Hematopoietic multipotent progenitor cell treated with erythropoietin and hydrocortisone succinate and interleukin-3 and kit ligand, for 6 days (in vitro differentiated cells): ENCODE measurements at regions not wholly inside any gene's neighbourhood (a gene's known extent, or its start where the extent isn't known, plus 50 kb on each side); places are given as distances from the start of the nearest gene placed in this dataset.

Experiments used
- DNase-seq: peaks from one replicate; pipeline ENCODE4 v3.0.0-alpha.2; 2015

DNA sequence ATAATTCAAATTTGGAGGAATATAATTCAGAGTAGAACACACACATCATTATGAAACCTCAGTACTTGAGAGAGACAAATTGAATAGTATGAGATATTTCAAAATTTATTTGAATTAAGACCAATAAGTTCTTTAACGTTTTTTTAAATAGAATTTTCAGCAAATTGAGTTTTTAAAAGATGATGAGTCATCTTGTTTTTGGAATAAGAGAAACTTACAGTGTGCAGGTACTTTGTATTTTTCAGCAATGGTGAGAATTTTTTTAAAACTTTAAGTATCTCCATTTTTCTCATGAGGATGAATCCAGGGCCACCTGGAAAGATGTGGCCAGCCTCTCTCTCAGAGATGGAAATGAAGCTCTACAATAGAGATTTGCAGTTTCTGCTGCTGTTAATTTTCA is 1015.0 kb upstream of the TENM4 start:
- DNase-seq: no peak

DNA sequence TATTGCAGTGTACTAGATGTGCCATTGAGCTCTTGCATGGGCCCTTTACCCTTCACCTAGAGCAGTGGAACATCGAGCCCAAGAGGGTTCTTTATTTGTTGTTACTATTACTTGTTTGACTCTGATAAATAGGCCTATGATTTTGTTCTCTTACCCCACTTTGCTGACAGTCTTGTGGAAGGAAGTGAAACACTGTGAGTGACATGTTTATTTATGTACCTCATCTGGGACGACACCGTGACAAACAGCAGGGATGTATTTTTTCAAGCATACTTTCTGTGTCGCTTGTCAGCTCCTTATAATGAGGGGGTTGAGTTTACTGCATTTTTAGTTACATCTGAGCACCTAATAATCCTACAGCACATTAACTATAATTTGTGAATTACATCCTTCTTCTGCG is 1010.3 kb upstream of the TENM4 start:
- no peak for DNase-seq

DNA sequence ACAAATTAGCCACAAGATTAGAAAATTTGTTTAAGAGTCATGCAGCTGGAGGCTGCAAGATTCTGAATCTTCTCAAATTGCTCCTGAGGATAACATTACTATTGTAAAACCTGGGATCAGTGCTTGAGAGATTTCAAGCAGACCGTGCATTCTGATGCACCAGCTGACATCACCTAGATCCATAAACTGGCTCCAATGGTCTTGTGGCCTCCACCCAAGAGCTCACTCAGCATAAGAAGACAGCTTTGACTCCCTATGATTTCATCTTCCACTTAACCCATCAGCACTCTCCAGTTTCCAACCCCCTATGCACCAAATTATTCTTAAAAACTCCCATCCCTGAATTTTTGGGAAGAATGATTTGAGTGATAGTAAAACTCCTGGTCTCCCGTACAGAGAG is 1007.9 kb upstream of the TENM4 start:
- DNase-seq: no peak

DNA sequence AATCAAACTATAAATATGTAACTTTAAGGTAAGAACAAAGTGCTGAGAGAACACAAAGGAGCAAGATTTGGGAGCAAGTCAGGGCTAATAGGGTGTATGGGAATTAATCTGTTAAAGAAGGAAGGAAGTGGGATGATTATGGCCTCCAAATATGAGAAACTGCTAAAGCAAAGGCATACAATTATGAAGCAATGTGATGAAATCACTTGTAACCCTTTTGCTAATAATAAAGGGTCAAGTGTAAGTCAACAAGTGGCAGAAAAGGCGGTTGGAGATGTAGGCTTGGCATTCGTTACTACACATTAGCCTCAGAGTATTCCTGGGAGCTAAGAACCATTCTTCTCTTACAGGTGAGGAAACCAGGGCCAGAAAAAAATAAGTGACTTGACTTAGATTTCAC is 1002.3 kb upstream of the TENM4 start:
- no peak for DNase-seq

DNA sequence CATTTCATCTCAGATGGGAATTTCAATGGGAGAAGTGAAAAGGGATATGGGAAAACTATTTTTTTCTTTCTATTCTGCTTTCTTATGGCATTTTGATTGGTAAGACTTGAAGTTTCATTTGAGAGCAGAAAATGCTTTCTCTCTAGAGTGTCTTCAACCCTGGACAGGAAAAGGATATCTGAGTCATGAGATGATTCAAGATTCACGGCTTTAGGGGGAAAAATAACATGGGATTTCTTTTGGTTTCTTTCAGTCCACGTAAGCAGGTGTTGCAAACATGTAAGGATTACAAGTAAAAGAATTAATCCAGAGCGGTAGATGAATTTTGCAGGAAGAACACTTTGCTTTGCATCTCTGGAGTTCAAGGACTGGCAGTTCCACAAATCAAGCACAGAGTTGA is 1001.0 kb upstream of the TENM4 start:
- DNase-seq: no peak

DNA sequence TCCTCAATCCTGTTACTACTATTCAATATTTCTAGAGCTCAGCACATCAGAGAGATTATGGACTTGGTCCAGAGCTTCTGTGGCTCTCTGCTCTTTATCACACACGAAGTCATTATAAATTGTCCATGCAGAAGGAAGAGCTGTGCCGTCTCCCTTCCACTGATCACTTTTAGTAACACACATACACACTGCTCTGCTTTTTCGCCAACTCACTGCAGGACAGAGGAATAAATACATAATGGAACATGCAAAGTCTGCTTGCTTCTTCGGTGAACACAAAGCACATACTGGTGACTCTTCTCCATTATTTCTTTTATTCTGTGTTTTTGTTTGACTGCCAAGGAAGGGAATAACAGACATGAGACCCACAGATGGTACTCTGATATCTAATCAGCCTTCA is 1000.0 kb upstream of the TENM4 start:
- DNase-seq: no peak

DNA sequence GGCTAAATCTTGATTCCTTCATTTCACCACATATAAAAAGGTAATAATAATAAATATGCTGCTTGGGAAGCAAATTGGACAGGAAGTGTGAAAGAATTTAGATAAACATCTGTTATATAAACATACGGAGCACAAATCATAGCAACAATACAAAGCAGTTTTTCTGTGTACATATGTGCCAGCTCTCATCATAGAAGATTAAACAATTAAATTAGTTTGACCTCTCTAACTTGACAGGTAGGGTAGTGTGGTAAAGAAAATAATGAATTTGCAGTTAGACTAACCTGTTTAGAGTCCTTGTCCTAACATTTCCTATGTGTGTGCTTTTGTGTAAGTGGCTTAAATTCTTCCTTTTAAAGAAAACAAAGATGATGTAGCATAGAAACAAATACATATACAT is 995.7 kb upstream of the TENM4 start:
- DNase-seq: no peak

DNA sequence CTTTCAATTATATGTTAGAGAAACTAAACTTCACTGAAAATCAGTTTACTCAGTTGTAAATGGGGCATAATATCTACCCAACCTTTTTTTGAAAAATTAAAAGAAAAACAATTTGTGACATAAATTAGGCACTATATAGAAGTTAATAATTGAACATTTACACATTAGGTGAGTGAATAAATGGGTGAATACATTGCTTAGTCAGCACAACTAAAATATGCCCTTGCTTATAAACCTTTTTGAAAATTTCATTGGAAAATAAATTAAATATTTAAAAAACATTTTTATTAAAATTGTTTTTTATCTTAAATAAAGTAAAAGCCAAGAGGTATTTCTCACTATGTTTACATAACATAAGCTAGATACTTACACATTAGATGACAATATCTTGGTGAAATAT is 994.5 kb upstream of the TENM4 start:
- DNase-seq: no peak

DNA sequence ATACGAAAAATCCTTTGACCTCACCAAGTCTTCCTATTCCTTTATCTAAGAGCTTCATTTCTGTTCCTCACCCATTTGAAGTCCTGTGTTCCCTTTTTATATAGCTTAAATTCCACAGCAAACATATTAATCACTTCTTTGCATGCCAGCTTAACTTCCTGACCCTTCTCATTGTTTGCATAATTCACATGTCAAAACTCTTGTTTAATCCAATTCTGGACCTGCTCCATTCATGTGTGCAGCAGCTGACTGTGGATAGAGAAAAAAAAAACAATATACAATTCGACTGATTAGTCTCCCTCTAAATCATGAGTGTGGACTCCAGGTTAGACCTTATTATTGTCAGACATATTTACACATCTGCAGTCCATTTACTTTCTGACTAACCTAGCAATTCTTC is 991.2 kb upstream of the TENM4 start:
- no peak for DNase-seq

DNA sequence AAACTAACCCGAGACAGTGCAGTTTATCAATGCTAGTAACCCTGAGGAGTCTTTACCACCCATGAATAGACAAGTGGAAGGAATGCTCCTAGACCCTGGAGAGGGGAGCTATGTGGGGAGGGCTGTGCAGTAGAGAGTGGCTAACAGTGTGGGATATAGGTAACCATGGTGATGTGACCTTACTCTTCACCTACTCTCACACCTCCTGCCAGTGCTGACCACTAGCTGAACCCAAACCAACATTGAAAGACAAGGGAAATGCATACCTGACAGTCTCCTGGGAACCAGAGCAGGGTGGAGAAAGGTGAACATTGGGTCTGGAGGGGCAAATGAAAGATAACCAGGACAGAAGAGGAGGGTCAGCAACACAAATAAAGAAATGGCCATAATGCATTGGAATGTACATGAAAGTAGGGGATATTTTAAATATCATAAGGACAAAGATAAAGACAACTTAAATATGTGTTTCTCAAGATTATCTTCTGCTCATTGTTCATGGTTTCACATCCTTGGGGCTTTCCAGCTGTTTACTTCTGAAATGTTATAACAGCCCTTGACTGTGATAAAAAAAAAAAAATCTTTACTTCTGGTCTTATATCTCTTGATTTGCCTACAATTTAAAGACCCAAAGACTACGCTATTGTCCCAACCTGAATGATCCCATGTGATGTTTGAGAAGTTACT is 983.3 kb upstream of the TENM4 start:
- no peak for DNase-seq

DNA sequence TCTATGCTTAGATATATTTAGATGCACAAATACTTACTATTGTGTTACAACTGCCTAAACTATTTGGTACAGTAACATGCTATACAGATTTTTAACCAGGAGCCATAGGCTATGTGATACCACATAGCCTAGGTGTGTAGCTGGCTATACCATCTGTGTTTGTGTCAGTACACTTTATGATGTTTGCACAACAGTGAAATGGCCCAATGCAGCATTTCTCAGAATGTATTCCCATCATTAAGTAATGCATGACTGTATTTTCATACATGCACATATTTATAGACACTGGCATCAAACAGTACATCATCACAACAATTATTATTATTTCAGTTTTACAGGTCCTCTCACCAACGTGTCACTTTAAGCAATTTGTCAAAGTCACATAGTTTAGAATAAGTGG is 979.5 kb upstream of the TENM4 start:
- DNase-seq: no peak

DNA sequence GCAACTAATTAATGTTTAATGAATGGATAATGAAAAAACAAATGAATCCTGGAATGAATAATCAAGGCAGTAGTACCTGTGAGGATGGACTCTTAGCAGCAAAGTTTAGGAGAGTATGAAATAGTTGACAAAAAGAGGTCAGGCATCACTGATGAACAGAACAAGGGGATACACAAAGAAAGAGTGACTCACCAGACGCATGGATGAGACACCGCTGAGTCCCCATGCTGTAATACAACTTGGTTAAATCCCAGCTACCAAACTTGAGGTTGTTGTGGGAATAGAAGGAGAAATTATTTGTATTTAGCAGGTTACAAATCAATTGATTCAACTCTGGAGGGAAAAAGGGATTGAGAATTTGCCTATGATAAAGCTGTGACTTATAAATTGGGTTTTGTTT is 976.9 kb upstream of the TENM4 start:
- DNase-seq: no peak

DNA sequence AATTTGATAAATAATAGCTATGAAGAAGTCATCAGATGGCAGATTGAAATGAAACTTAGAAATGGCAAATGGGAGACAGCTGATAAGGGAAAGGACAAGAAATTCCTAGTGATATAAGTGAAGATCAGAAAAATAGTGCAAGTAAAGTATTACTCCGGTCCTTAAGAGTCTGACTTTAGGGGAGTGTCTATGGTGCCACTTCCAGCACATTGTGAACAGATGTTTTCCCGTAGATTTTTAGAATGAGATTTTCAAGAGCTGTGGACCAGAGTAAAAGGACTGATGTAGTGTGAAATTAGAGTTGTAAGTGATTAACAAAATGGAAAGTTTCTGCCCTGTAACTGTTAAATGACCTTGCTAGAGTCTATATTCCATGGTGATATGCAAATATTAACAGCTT is 974.8 kb upstream of the TENM4 start:
- DNase-seq: no peak

DNA sequence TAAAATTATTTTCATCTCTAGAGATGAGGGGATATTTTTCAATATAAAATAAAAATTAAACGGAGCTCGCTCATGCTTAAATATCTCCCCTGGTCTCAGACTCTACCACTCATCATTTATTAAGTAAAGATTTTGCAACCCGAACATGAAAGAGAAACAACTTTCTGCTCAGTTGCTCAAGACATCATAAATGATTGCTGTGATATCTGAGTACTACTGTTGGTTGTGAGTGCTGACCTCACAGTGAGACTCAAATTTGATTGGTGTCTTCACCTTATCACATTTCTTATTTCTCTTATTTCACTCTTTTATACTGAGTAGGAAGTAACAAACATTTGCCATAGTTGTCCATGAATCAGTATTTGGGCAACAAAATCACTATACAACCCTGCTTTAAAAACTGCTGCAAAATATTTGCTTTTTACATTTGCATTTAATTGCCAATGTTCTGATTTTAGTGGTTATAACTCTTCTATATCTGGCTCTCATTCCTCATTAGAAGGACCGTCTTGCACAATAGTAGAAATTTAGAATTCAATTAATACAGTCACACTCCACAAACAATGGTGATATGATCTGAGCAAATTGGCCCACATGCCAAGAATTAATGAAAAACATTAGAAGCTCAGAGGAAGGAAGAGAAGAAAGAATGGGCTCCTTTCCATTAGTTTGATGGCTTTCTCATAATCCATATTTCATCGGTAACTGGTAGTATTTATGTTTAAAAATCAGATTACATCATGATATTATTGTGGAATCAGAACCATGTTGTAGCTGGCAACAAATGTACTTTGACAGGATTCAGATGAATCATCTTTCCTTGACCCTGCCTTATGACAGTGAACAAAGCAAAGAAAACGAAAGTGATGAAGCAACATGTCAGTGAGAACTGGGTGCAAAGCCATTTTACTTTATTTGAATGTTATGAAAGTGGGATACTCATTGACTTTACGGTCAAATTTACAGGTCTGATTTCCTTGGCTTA is 973.6 kb upstream of the TENM4 start:
- DNase-seq: no peak

DNA sequence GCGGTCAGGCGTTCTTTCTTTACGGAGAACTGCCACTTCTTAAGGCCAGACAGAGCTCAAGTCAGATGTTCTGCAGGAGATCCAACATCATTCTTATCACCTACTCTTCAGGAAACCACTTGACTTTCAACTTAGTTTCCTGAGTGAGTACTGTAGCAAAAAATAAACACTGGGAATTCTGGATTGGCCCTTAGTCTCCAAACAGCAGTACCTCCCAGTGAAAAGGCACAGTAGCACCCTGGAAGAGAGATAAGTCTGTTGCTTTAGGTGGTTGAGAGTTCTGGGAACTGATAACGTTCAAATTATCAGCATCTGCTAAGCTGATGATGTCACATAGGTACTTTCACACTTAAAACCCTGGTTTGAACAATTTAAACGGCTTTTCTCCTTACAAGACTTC is 971.8 kb upstream of the TENM4 start:
- no peak for DNase-seq

DNA sequence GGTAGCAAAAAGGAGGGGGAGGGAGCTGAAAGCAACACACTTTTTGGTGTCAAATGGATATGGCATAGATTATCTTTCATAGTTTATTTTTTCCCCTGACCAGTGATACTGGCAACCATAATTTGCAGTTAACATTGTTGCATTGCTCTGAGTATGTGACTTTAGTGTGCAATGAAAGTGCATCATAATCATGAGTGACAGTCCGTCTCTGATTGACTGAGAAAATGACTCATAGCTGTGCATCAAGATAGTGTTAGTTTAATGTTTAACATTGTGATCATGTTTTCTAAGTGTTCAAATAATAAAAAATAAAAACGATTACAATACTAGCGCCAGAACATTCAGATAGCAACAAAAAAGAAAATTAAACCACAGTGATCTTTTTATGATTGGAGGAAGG is 952.4 kb upstream of the TENM4 start:
- no peak for DNase-seq

DNA sequence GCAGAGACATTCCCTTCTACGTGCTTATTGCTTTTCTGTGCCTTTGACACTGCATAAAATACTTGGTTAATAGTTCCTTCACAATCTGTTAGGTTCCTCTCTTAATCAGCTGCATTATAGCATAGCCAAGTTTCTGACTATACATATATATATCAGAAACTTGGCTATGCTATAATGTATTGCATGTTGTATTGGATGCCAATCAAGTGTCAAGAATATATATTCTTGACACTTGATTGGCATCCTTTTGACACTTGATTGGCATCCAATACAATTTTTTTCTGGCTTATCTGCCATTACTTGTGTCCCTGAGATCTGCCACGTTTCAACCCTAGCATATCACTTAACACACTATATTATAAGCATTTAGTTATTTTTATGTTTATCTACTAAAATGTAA is 949.7 kb upstream of the TENM4 start:
- no peak for DNase-seq

DNA sequence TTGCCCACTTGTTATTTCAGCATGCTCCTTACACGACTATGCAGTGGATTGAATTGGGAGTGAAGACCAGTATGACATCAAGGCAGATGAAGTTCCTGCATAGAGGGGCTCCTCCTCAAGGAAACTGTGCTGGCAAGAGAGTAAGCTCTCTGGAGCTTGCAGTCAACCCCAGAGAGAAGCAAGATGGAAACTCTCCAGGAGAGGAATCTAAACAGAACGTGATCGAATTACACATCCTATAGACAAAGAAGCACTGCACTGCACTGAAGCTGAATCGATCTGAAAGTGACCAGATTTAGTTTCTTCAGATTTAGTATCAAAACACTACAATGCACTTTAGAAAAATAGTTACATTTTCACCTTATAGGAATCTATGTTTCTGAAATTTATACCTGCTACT is 947.7 kb upstream of the TENM4 start:
- DNase-seq: no peak

DNA sequence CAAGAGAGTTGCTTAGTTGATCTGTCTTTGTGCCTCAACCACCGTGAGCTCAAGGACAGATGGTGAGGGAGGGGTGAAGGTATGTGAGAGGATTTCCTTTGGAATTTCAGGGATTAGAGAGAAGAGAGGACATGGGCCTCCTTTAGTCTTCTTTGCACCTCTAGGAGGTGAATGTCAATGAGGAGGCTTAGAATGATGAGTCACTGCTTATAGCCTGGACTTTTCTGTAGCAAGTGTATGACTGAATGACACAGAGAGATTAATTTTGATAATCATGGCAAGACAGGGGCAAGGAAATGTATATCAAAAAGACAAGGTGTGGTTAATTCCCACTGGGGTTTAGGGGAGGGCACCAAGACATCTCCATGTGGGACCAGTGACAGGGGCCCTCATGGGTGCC is 947.3 kb upstream of the TENM4 start:
- DNase-seq: no peak

DNA sequence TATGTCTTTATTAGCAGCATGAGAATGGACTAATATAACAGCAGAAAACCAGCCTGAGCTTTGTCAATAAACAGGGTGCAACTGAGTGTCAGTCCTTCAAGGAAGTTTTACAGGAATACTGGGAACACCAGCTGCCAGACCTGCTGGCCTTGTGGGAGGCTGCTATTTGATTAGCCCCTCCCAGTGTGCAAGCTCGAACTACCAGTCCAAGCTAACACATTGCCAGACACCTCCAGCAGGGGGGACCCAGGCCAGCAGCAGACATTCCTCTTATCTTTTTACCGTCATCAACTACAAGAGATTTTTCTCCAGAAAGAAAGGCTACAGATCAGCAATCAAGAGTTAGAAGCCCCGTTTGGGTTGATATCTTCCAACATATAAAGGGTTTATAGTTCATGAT is 942.8 kb upstream of the TENM4 start:
- DNase-seq: no peak

DNA sequence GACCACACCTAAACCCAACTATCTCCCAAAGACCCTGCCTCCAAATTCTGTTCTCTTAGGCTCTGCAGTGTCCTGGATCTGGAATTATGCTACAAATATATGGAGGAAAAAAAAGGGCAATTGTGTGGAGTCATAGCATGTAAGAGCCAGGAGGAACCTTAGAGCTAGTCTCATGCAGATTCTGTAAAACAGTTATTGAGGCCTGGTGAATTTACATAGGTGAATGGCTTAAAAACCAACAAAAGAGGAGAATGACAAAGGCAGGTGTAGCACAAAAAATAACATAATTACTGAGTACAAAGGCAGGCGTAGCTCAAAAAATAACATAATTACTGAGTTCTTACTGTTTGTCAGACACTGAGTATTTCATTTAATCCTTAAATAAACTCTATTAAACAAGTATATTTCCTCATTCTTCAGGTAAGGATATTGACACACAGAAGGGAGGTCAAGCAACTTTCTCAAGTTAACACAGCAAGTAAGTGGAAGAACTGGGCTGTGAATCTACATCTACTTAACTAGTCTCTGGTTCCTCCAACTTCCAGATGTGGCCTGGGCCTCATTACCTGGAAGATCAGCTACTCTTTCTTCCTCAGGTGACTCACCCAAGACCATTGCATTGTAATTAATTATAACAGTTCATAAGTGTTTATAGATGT is 938.9 kb upstream of the TENM4 start:
- no peak for DNase-seq

DNA sequence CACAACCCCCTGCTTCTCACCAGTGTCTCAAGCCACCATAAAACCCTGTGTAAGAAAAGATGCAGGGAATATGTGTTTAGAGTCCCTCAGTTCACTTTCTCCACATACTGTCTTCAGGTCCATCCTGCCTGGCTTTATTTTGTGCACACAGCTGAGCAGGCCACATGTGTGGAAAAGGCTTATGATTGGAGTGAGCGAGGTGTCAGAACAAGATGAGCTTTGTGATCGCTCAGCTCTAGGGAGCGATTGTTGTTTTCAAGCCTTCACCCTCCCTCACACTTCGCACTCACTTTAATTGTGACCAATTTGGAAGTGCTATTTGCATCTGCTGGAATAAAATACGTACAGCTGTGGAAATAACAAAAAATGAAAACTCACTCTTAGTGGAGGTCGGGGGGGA is 931.1 kb upstream of the TENM4 start:
- no peak for DNase-seq

DNA sequence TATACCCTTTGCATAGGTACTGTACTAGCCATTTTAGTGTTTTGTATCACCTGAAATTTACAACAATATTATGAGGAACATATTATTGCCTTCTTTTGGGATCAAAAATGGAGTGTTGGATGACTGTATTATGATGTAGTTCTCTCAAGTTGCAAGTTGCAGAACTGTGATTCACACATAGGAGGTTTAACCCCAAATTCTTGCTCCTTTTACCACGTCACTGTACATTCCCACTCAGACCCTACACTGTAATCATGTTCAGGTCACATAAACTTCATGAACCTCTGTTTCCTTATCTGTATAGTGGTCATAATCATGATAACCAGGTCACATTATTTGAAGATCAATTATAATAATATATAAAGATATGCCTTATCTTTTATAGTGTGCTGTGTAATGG is 925.1 kb upstream of the TENM4 start:
- DNase-seq: no peak
